HEK293T (cell line): ENCODE measurements at regions not wholly inside any gene's neighbourhood (a gene's known extent, or its start where the extent isn't known, plus 50 kb on each side); places are given as distances from the start of the nearest gene placed in this dataset.

Experiments
- BHLHE40 ChIP-seq: fragments of 450-650 bp; IDR thresholded peaks from 2 replicates; pipeline ENCODE4 v1.6.1; 2016; ENCODE audit warnings: mild to moderate bottlenecking, moderate library complexity, borderline replicate concordance
- ELF4 ChIP-seq: fragments of 450-650 bp; IDR thresholded peaks from 2 replicates; pipeline ENCODE4 v1.6.1; 2017; ENCODE audit warnings: antibody characterized with exemption
- FOXA1 ChIP-seq: fragments of 450-650 bp; IDR thresholded peaks from 2 replicates; pipeline ENCODE4 v1.6.1; 2016; ENCODE audit warnings: mild to moderate bottlenecking
- FOXK2 ChIP-seq: fragments of 450-650 bp; IDR thresholded peaks from 2 replicates; pipeline ENCODE4 v1.6.1; 2016; ENCODE audit warnings: mild to moderate bottlenecking
- FOXM1 ChIP-seq: fragments of 450-650 bp; IDR thresholded peaks from 2 replicates; pipeline ENCODE4 v1.6.1; 2017; ENCODE audit warnings: mild to moderate bottlenecking, borderline replicate concordance
- HDGF ChIP-seq: fragments of 450-650 bp; IDR thresholded peaks from 2 replicates; pipeline ENCODE4 v1.6.1; 2017; ENCODE audit warnings: antibody characterized with exemption, borderline replicate concordance
- PKNOX1 ChIP-seq: fragments of 450-650 bp; IDR thresholded peaks from 2 replicates; pipeline ENCODE4 v1.6.1; 2016
- SP1 ChIP-seq: fragments of 450-650 bp; IDR thresholded peaks from 2 replicates; pipeline ENCODE4 v1.6.1; 2017
- SUZ12 ChIP-seq: fragments of 450-650 bp; IDR thresholded peaks from 2 replicates; pipeline ENCODE4 v1.6.1; 2016; ENCODE audit warnings: mild to moderate bottlenecking
- TARDBP ChIP-seq: fragments of 450-650 bp; IDR thresholded peaks from 2 replicates; pipeline ENCODE4 v1.6.1; 2016
- ZNF384 ChIP-seq: fragments of 450-650 bp; IDR thresholded peaks from 2 replicates; pipeline ENCODE4 v1.6.1; 2016

- TF ChIP-seq SUZ12 = no peak
- no peak for TF ChIP-seq ZNF384
- TF ChIP-seq ELF4 = no peak
- TF ChIP-seq BHLHE40 = no peak
- TF ChIP-seq SP1 = no peak
- TF ChIP-seq PKNOX1 = no peak
- TF ChIP-seq FOXK2 = no peak
- no peak for TF ChIP-seq HDGF
- no peak for TF ChIP-seq TARDBP
- TF ChIP-seq FOXA1 = no peak
- TF ChIP-seq FOXM1 = no peak
Measured at GRCh38 chr4:56218230-56218895, 168.9 kb downstream of the AASDH start.
